Hematopoietic multipotent progenitor cell (in vitro differentiated cells): ENCODE measurements at regions not wholly inside any gene's neighbourhood (a gene's known extent, or its start where the extent isn't known, plus 50 kb on each side); places are given as distances from the start of the nearest gene placed in this dataset.
"Not testable (repeated sequence)": the region's sequence is repeated elsewhere in the genome, so short reads cannot be mapped to it uniquely, and the experiment has no call there.

ENCODE experiments used
- DNase-seq, 3 donors: peaks; one replicate each; pipeline ENCODE4 v3.0.0-alpha.2; 2011 to 2015; ENCODE audit warnings: low read depth in 2 of 3, low spot score in 2 of 3

DNA sequence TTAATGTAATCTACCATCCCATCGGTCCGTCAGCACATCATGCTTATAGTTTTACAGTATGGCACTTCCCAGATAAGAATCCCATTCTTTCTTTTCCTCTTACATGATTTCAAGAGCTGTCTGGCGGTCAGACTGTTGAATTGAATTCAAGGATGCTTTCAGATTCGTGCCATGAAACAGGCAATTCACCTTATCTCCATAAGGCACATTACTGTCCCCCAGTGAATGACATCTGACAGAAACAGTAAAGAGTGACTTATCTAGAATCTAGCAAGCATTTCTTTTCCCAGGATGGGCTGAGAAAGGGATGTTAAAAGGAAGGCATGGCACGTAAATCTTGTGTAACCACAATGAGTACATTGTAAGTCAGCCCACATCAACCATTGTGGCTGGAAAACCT lies 61.1 kb upstream of the SEM1 start:
- DNase-seq = no peak

GRCh38 chr7:96772139-96772694 lies 62.6 kb upstream of the SEM1 start:
- no peak for DNase-seq

DNA sequence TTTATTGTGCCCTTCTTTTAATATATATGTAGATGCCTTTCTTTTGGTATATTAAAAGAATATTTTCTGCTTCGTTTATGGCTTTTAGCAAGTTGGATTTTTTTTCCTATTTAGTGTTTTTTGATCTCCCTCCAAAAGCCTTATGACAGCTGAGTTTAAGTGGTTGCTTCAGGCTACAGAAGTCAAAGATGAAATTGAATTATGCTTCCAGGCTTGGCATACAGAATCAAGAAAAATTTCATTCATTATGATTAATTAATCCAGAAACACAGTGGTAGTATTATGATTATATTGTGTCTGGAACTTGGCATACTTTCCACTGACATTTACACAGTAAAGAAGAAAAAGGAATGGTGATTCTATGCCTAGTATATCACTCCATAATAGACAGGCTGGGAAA lies 63.8 kb upstream of the SEM1 start:
- no peak for DNase-seq

- no peak for DNase-seq
These were observed 64.7 kb upstream of the SEM1 start for GRCh38 chr7:96774358-96774757.

DNA sequence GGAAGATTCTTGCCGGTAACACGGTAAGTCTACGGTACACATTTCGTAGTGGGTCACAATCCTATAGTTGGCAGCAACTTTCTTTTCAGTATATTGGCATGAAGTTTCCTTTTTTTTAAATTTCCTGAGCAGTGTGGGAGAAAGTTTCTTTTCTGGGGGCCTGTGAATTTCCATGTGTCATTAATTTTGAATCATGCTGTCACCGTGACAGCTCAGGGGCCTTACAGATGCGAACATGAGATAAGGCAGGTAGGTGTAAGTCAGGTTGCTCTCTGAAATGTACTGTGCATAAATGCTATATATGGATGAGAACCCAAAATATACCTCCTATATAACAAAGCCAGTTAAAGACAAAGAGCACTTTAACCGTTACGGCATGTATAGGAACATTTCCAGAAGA lies 65.4 kb upstream of the SEM1 start:
- DNase-seq = no peak

DNA sequence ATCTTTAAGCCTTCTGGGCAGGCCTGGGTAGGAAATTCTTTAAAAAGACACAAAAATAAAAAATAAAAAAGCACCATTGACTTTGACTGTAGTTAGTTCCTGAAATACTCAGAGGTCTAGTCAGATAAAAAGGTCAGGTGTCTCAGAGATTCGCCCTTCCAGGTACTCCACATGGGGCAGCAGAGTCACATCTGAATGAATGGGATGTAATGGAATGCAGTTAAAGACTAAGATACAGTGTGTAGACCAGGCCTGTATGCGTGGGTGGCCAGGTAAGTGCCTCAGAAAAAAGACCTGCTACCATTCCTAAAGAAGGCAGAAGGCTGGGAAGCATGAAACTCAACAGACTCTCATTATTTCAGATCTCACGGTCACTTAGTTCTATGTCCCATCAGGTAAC lies 68.6 kb upstream of the SEM1 start:
- no peak for DNase-seq

GRCh38 chr7:96781919-96782318 lies 72.3 kb upstream of the SEM1 start:
- no peak for DNase-seq

DNA sequence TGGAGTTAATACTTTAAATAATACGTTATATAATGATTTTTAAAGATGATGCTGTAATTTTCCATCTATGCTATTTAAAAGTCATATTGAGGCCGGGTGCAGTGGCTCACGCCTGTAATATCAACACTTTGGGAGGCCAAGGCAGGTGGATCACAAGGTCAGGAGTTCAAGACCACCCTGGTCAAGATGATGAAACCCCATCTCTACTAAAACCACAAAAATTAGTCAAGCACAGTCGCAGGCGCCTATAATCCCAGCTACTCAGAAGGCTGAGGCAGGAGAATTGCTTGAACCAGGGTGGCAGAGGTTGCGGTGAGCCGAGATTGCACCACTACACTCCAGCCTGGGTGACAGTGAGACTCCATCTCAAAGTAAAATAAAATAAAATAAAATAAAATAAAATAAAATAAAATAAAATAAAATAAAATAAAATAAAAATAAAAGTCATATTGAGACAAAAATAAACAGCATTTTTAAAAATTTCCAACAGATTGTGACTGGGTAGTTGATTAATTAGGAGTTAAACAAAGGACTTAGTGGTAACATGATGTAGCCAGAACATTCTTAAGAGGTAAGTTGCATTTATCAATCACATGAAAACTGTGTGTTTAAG lies 73.1 kb upstream of the SEM1 start:
- DNase-seq = not testable (repeated sequence)

DNA sequence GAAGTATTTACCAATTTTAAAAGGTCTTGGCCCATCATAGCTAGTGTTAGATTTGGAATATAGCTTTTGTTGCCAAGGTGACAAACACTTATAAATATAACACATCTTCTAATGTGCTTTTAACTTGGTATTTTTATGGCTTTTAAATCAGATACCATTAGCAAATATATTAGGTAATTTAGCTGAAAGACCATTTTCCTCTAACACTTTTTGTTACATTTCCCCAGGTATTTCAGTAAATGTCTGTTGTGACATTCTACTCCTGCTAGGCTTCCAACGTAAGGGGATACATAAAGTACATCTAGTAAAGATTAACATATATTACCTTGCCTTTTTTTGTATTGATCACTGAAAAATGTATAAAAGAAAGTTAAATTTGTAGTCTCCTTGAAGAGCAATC lies 75.0 kb upstream of the SEM1 start:
- no peak for DNase-seq

DNA sequence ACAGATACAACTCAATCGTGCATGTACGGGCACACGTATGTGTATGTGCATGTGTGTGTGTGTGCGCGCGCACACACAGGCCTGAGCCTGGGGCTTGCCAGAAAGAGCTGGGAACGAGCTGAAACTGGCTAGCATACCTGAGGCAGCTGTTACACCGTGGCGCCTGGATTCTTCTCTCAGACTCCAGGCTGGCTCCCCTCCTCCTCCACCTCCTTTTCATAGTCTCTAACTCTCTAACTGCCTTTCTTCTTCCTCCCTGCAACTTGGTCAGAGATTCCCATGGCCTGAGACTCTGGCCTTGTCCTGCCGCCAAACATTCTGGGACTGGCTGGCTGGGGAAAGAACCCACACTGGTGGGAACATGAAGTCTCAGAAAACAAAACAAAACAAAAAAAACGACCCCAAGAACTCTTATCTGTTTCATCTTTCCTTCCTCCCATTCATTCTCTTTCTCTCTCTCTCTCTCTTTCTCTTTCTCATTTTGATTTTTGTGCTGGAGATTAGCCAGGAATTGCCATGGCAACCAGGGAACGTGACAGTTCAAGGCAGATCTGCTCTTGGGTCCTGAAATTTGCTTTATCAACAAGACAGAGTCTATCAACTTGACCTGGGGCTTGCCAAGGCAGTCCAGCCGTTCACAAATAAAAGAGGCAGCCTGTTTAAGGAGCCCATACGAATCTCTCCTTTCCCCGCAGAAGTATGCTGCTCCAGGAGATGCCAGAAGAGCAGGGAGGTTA lies 76.8 kb upstream of the SEM1 start:
- no peak for DNase-seq

- DNase-seq = no peak
These were observed 77.4 kb upstream of the SEM1 start for GRCh38 chr7:96786998-96787395.

GRCh38 chr7:96789914-96790313 lies 80.3 kb upstream of the SEM1 start:
- DNase-seq = no peak

DNA sequence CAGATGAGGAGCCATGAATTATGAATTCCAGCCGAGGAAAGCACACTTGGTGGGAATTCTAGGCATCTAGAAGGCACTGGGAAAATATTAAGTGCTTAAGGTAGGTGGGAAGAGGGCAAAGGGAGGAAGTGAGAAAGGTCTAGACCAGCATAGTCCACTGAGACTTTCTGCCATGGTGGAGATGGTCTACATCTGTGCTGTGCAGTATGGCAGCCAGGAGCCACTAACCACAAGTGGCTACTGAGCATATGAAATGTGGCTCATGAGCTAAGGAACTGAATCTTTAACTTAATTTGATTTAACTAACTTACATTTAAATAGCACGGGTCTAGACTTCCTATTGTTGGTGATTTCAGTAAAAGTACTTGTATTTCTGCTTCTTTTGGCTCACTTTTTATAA lies 82.5 kb upstream of the SEM1 start:
- DNase-seq = no peak

DNA sequence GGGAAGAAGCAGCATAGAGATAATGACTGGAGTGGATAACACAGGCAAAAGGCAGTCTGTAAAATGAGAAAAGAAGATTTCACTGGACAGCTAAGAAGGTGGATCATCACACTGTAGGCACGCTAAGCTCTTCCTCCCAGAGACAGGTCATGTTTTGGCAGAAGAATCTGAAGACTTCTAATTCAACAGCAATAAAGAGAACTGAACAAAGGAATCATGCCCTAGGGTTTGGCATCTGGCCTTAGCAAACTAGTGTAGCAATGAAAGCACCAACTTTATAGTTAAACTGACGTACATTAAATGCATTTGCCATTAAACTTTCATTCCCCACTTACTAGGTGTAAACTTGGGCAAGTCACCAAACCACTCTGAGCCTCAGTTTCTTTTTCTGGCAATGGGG lies 84.4 kb upstream of the SEM1 start:
- no peak for DNase-seq

DNA sequence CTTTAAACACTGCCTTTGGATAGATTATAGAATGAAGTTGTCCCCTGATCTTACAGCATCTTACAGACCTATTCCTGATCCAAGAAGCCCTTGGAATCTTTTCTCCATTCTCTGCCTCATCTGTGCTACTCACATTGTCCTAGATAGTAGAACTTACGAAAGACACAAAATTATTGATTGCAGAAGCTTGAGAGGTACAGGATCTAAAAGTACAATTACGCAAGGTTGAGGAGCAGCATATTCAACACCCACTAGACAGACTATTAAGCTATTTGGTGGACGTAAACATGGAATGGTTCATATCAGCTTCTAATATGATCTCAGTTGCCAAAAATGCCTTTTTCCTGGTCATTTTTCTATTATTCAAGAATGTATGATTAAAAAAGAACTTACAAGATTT lies 90.5 kb upstream of the SEM1 start:
- no peak for DNase-seq

DNA sequence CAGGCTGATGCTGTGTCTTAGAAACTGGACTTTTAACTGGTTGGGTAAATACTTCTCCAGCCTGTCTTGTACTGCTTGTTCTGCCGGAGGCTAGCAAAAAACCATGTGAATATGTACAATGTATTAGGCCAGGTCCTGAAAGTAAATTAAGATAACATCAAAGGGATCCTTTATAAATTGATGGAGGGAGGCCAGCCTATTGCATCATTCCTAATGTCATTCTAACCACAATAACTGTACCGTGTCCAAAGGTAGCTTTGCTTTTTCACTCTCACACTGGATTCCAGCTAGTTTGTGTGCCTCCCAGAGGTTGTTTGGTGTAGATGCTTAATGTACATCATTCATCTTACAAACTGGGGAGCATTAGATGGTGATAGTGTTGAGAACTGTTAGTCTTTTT lies 91.2 kb upstream of the SEM1 start:
- DNase-seq = no peak

DNA sequence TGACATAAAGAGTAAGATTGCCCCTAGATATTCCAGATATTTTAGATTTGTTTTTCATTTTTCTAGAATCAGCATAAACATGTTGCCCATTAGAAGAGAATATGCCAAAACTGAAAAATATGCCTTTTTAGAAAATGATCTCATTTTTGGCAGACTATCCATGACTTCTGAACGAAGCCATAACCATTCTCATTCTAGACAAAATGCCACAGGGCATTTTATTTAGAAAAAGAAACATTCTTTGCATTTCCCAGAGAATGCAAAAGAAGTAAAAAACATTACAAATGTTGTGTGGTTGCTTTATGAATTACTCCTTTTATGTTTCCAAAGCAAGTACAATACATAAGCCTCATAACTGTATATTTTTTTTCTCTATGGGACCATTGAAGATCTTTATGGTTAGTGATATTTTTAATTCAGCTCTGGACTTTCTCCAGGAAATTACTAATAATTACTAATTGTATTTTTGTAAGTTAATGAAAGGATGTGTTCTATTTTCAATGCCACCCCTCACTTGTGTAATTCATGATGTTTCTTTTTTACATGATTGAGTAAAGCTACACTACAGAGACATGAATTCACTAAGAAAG lies 109.6 kb upstream of the SEM1 start:
- no peak for DNase-seq

DNA sequence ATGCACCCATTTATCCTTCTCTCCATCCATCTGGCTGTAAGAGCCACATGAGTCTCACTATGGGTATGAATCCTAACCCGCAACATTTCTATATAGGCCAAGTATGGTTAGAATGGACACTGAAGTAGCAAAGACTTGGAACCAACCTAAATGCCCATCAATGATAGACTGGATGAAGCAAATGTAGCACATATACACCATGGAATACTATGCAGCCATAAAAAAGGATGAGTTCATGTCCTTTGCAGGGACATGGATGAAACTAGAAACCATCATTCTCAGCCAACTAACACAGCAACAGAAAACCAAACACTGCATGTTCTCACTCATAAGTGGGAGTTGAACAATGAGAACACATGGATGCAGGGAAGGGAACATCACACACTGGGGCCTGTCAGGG lies 111.5 kb upstream of the SEM1 start:
- not testable (repeated sequence) for DNase-seq

GRCh38 chr7:96822824-96823223 lies 113.2 kb upstream of the SEM1 start:
- DNase-seq = no peak

GRCh38 chr7:96823274-96823673 lies 113.6 kb upstream of the SEM1 start:
- DNase-seq = no peak

DNA sequence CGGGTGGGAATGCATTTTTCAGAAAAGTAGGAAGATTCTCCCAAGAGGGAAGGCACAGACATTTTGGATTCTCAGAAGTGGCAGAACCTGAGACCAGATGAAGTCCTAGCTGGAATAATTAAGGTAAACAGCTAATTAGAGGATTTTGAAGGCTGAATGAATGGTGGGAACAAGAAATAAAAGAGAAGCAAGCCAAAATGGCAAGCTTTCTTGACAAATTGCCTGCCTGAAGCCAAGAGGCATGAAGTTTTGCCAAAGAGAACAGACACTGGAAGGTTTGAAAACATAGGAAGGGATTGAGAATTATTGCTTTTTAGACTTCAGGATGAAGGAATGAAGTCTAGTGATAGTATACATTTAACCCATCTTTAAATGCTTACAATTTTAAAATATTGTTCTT lies 115.0 kb upstream of the SEM1 start:
- no peak for DNase-seq

GRCh38 chr7:96825285-96825684 lies 115.6 kb upstream of the SEM1 start:
- DNase-seq = no peak
